ACHN (cell line): ENCODE measurements at regions not wholly inside any gene's neighbourhood (a gene's known extent, or its start where the extent isn't known, plus 50 kb on each side); places are given as distances from the start of the nearest gene placed in this dataset.
"Not testable (repeated sequence)": the region's sequence is repeated elsewhere in the genome, so short reads cannot be mapped to it uniquely, and the experiment has no call there.

Experiments used
- DNase-seq: peaks from one replicate; pipeline ENCODE4 v3.0.0-alpha.2; 2015
- in situ Hi-C: cut with HindIII; loops from 2 replicates; pipeline ENCODE4 v1.10.0; 2017; ENCODE audit warnings: low sequenced_read_pairs, low pct_ligation_motif_present, low pct_unique_long_range_greater_than_20kb

DNA sequence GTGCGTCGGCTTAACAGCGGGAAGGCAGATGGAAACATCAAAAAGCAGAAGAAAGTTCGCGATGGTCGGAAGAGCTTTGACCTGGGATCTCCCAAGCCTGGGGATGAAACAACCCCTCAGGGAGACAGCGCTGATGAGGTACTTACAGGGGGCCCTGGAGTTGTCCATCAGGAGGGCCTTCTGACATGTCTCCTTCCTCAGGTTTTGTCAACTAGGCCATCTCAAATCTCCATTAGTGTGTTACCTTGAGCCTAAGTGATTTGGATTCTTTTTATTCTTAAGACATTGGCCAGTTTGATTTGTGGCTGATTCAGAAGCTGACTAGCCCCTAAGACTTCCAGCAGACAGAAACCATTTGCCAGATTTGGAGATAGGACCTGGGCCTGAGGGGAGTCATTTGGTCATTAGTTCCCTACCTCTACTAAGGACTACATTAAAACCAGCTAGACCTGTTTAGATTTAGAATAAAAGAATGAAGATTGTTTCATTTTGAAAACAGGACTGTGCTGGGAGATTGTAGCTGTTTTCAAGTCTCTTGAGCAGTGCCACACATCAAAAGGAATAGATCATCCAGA lies 97.6 kb upstream of the UMPS start:
- in situ Hi-C loops, result no loop called here
- no peak for DNase-seq

DNA sequence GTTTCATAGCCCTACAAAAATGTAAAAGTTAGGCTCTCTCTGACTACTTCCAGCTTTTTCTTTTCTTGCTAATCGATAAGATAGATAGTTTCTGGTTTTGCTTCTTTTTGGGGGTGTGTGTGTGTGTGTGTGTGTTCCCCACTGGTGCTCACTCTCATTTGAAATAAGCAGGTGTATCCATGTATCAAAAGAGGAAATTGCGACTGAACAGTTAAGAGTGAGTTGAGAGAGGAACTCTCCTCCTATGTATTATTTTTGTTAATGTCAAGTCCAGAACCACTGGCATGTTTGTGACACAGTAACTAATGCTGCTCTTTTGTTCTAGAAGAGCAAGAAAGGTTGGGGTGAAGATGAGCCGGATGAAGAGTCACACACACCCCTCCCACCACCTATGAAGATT lies 96.7 kb upstream of the UMPS start:
- no peak for DNase-seq
- in situ Hi-C loops, result no loop called here

DNA sequence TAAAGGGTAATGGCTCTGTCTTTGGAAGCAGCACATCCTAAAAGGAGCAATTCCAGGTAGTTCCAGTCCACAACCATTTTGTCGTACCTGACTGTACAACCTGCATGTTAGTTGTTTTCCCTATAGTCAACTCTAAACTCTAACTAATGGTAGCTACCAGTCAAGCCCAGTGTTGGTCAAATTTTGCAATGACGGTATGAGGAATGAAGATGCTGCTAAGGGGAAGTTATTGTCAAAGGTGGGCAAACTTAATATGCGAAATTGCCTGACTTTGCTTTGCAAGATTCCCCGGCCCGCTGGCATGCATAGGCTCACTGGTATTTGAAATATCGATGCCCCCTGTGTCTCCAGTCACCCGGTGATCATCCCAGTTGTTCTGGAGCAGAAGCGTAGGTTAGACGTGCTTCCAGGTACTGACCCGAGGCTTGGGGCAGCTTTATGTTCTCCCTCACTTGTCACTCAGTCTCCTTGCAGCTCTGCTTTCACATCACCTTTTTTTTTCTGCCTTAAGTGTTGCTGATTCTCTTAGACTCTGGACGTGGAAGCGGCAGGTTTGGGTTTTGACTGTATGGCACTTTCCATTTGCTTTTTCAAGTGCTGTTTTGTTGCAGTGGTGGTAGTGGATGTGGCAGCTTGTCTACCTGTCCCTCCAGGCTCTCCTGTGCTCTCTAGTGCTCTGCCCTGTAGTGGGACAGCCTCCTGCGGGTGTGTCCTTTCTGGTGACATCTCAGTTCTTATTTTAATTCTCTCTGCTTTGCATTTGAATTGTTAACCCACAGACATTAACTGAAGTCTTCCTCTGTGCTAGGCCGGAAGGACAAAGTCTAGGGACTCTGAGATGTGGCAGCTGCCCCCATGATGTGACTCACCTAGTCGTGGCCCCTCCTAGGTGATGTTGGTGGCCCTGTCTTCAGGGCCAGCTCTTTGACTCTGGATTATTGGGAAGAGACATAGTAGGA lies 95.8 kb upstream of the UMPS start:
- DNase-seq, result no peak
- in situ Hi-C loops, result no loop called here

DNA sequence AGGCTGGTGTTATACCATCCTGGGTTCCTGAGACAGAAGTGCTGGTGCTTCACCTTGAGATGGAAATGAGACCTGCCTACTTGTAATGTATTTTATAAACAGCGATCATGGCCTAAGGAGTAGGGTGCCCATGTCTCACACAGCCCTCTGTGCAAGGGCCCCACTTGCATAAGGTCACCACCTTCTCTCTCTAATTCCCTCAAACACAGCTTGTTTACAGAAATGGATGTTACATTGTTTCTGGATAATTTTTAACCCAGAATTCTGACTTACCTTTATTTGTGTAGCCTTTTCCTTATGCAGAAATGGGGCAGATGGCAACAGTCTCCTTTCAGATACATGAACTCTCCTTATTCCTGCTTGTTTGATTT lies 95.1 kb upstream of the UMPS start:
- no peak for DNase-seq
- in situ Hi-C loops, result no loop called here

DNA sequence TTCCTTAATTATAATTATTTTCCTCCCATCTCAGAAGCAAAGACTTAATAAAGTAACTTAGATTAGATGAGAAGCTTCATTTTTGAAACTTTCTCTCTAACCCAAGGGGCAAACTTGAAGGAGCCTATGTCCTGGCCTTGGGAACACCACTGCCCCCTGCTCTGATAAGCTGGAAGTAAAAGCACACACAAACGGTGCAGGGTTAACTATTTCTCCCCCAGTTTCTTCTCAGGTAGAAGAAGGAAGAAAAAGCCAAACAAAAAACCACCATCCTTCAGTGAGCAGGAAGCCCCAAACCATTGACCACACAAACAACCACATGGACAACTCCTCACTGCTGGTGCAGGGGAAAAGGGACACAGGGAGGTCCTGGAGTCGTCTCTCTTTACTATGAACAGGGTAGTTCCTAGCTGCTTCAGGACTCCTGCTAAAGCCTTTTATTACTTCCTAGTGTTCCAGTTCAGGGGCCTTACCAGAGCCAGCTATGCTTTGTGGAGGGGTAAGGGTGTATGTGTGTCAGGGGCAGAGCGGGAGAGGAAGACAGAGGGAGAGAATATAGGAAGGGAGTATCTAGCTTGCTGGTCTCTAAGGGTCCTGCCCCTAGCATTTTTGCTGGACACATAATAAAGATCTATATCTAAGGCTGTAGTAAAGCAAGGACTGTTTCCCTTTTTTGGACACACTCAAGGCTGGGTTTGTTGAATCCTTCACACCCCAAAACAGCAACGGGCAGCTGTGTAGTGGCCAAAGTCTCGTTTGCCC lies 94.0 kb upstream of the UMPS start:
- no peak for DNase-seq
- in situ Hi-C loops, result no loop called here

DNA sequence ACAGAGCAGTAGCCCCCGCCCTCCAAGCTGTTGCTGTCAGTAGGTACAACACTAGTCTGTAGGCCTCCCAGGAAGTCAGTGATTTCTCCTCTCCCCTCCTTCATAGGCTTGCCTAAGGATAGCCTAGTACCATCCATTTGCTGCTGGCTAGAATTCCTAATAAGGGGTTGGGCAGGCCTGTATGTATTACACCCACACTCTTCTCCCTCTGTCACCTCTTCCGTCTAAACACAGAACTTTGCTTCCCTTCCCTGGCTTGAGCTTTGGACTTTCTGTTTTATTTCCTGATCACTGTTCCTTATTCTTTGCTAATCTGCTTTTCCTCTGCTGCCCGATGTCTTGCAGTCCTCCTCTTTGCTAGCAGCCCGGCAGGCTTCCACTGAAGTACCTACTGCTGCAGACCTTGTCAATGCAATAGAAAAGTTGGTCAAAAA lies 93.4 kb upstream of the UMPS start:
- in situ Hi-C loops, result no loop called here
- DNase-seq, result no peak

DNA sequence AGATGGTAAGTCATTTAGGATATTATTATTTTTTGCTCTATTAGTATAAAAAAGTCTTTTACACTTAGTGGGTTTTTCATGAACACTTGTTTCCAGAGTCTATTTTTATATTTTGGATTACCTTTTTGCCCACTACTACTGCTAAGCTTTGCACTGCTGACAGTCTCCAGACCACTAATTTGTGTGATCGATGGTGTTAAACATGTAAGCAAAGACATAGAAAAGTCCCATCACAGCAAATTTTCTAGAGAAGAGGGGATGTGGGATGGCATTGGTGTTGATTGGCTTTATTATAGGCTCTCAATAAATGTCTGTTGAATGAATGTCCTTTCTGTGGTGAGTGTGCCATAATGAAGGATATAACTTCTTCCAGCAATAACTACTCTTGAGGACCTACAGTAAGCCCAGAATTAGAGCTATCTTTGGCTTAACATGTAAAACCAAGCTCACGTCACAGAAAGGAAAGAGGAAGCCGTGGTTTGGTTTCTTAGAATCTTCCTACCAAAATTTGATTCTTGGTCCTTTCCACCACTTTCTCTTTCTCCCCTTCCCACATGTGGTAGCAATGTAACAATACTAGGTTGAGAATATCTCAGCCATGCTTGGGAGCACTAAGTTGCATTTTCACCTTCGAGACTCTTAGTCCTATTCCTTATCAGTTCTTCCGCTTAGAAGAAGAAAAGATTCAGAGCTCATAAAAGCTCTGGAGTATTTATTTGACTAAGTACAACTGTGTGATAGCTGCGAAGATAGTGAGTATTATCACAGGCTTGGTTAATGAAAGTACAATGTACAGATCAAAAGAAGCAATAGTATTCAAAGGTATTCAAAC lies 90.6 kb upstream of the UMPS start:
- in situ Hi-C loops, result no loop called here
- DNase-seq, result no peak

DNA sequence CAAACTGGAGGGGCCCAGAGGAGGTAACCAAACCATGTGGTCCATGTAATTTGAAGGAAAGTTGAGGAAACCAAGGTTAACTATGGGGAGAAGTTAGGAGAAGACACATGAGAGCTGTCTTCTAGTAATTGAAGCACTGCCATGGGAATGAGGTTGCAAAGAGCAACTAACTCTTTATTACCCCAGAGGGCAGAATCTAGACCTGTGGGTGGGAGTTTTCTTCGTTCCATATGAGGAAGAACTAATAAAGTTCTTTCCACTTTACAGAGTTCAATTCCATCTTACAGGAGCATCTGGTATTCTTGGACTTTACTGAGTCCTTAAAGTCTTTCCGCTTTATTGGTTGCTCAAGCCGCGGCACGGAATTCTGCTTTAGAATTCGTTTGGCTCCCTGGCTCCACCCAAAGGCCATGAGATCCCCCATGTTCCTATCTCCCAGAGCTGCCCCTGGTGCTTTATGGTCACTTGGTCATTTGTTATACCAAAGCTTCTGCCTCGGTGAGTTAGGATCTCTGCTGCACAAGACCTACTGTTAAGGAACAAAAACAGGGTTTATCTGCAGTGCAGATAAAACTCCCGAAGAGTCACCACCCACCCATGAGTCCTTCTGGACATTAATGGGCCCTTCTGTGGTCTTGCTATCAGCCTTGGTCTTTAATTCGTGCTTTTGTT lies 89.5 kb upstream of the UMPS start:
- in situ Hi-C loops, result no loop called here

DNA sequence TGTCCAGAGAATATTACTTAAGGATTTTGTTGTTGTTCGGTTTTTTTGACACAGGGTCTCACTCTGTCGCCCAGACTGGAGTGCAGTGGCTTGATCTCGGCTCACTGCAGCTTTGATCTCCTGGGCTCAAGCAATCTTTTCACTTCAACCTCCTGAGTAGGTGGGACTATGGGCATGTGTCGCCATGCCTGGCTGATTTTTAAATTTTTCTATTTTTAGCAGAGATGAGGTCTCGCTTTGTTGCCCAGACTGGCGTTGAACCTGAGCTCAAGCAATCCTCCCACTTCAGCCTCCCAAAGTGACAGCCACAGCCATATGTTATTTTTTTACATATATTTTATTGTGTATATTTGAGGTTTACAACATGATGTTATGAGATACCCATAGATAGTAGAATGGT lies 86.8 kb upstream of the UMPS start:
- no peak for DNase-seq
- in situ Hi-C loops, result no loop called here

More for the DNA sequence above, 89.5 kb upstream of the UMPS start:
- DNase-seq, result no peak

DNA sequence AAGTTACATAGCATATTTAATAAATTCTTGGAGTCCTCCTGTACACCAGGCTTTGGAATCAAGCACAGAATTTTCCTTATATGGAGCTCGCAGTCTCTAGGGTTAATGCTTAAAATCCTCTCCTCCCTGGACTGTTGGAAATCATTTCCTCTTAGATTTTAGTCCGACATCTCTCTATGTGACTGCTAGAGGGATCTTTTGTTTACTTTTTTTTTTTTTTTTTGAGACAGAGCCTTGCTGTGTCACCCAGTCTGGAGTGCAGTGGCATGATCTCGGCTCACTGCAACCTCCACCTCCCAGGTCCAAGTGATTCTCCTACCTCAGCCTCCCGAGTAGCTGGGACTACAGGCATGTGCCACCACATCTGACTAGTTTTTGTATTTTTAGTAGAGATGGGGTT lies 84.1 kb upstream of the UMPS start:
- DNase-seq, in situ Hi-C loops: not testable (repeated sequence)

DNA sequence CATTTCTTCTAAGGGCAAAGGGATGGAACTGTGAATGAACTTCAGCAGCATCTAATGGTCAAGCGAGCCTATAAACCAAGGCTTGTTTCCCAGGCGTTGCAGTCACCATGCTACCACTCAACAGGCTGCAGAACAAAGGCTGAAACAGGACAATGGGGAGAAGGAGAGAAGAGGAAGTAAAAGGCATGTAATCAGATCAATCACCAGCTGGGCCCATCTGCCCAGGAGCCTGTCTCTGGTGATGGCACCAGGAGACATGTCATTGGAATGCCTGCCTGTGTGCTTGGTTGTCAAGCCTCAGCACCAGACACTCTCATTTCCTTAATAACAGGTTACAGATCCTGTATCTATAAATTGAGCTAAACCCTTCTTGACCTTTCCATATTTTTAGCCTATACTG lies 81.7 kb upstream of the UMPS start:
- no peak for DNase-seq
- in situ Hi-C loops, result no loop called here

DNA sequence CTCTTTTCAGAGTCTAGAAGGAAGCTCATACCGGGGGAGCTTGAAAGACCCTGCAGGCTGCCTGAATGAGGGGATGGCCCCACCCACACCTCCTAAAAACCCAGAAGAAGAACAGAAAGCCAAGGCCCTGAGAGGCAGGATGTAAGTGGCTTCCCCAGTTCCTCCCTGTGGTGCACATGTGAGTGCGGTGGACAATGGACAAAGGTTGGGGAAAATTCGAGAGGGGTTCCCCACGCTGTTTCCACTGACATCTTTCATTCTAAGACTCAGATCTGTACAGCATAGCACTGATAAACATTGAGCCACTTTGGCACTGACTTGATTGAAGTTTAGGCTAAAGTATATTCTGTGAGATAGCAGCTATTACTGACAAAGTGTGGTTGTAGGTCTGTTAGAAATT lies 79.5 kb upstream of the UMPS start:
- no peak for DNase-seq
- in situ Hi-C loops, result no loop called here

DNA sequence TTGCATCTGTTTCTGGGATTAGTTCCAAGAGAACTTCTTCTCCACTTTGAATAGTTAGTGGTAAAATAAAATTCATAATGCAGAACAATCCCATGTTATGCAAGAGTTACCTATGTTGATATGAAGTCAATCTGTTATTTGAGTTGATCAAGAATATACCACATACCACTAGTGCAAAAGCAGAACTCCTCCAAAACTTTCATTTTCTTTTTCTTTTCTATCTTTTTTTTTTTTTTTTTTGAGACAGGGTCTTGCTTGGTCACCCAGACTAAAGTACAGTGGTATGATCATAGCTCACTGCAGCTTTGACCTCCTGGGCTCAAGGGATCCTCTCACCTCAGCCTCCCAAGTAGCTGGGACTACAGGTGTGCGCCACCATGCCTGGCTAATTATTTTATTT lies 78.8 kb upstream of the UMPS start:
- in situ Hi-C loops, DNase-seq: not testable (repeated sequence)

DNA sequence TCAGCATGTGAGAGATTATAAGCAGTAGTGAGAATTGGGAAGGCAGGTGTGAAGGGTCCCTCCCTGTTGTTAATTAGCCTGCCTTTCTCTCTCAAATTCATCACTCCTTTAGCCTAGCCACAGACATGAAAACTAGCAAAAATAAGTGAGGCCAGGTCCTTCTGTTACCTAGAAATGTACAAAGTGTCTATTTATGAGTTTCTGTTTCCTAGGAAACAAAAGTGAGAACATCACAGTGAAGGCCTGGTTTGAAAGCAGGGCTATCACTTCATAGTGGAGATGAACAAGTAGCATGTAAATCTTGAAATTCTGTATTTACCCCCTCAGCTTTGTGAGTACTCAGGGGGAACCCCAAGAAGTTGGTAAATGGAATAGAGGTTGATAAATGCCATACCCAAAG lies 78.2 kb upstream of the UMPS start:
- DNase-seq, result no peak
- in situ Hi-C loops, result no loop called here

DNA sequence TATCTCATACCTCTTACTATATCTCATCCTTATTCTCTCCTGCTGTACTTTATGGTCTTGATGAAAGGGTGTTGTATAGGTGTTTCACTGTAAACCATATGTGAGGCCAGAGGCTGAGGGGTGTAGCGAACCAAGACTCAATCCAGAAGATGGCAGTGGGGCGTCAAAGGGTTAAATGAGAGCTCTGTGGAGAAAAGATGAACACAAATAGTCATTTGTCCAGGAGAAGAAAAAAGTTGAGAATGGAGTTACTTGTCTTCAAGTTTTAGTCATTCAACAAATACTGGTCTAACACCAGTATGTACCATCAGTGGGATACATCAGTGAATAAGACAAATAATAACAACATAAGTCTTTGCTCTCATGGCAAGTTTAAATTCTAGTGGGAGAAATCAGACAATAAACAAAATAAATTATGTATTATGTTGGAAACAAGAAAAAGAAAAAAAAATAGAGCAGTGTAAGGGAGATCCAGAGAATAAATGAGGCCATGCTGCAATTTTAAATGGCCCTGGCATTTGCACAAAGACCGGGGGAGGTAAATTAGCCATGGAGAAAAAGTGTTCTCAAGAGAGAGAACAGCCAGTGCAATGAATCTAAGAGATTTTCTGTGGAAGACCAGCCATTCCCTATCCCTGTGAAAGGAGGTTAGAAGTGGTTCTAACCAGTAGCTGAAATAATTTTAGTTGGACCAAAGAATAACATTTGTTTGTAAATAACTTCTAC lies 77.0 kb upstream of the UMPS start:
- no peak for DNase-seq
- in situ Hi-C loops, result no loop called here

DNA sequence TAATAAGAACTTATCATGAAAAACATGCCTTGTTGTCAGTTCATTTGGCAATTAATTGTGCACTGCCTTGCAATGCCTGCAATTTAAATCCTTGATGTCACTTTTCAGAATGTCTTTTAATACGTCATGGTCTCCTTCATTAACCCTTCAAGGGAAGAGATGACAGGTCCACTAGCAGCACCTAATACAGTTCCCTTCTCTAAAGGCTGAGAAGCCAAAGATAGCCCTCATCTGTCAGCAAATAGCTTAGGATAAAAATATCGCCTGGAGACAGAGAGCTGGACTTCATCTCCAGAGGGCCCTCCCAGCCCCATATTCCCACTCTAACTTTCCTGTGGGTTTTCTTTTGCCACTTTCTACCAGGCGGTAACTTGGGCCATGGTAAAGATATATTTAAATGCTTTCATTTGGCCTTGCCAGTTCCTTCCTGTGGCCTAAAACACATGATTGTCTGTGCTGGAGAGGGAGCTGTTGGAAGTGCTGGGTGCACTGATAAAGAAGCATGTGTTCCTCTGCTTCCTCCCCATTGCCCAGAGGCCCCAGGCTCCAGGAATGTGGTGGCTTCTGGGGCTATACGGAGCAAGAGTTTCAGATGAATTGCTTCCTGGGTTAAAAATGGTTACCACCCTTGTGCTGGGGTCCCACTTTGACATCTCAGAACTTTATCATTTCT lies 76.3 kb upstream of the UMPS start:
- DNase-seq, result no peak

DNA sequence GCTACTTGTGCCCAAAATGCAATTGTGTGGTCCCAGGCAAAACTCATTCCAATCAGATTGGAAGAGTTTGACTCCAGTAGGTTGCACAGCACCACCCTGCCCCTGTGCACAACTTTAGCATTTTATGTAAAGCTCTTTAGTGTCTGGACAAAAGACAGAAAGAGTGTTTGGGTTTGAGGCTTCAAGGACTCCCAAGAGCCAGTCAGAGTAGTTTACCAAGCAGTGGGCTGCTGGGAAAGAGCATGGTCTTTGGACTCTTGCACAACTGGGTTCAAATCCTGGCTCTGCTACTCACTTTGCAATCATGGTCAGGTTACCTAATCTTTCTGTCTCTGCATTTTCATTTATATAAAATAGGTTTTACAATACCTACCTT lies 75.8 kb upstream of the UMPS start:
- in situ Hi-C loops, result no loop called here
- no peak for DNase-seq

More for the DNA sequence above, 76.3 kb upstream of the UMPS start:
- in situ Hi-C loops, result no loop called here
